ENCODE measurements at regions not wholly inside any gene's neighbourhood (a gene's known extent, or its start where the extent isn't known, plus 50 kb on each side); places are given as distances from the start of the nearest gene placed in this dataset.

- TF ChIP-seq EZH2 (IDR thresholded peaks at IDR 0.05; ENCODE audit: borderline replicate concordance, low read depth, low read length, severe bottlenecking) = no peak
- no peak for TF ChIP-seq CTCF (IDR thresholded peaks at IDR 0.05; ENCODE audit: borderline replicate concordance, extremely low read depth, low read length, poor library complexity, severe bottlenecking)
Measured at GRCh38 chr1:222247811-222248310, 300.0 kb downstream of the HHIPL2 start.

Measured in DND-41 (cell line).